NCI-H1436 treated with DMSO at 0.1 percent for 48 hours (cell line): ENCODE measurements at regions not wholly inside any gene's neighbourhood (a gene's known extent, or its start where the extent isn't known, plus 50 kb on each side); places are given as distances from the start of the nearest gene placed in this dataset.
"Not testable (repeated sequence)": the region's sequence is repeated elsewhere in the genome, so short reads cannot be mapped to it uniquely, and the experiment has no call there.

Experiments
- DNase-seq: peaks from one replicate; lab custom pipeline; 2025; lab: John Stamatoyannopoulos, UW

DNA sequence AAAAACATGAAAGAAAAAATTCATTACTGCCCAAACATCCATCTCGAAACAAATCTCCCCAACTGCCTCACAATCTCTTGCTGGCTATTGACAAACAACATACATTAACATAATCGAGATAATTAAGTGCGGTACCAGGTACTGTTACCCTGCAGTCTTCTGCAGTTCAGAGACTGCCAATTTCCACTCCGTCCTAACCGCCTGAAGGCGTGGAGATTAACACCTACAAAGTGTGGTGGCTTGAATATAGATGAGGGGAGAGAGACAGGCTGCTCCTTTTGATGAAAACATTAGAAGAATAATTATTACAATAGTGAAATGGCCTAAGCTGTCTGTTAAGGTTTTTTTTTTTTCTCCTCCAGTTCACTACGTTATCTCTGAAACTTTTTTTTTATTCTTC, 258.9 kb upstream of the SOX4 start:
- no peak for DNase-seq

GRCh38 chr6:21335591-21335990, 258.0 kb upstream of the SOX4 start:
- no peak for DNase-seq

DNA sequence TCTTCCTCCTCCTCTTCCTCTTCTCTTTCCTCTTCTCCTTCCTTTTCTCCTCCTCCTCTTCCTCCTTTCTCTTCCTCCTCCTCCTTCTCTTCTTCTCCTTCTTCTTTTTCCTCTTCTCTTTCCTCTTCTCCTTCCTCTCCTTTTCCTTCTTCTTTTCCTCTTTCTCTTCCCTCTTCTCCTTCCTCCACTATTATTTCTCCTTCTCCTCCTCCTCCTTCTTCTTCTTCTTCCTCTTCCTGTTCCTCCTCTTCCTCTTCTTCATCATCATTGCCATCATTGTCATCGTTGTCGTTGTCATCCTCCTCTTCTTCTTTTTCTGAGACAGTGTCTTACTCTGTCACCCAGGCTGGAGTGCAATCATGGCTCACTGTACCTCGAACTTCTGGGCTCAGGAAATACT, 256.3 kb upstream of the SOX4 start:
- DNase-seq = no peak

DNA sequence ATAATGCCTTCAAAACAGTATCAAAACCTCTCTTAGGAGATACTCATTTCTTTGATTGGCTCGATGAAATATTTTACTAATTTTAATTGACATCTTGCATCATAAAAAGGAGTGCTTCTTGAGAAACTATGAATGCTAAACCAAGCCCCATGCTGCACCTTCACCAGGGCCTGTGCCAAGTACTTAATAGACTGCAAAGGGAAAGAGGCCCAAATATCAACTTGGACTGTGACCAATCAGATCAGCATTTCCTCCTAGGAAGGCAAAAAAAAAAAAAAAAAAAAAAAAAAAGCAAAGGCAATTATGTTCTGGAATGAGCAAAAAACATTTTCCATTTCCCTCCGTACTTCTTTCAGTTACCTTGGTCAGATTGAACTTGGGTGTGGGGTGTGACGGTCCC, 253.0 kb upstream of the SOX4 start:
- no peak for DNase-seq

GRCh38 chr6:21341910-21342309, 251.6 kb upstream of the SOX4 start:
- no peak for DNase-seq

DNA sequence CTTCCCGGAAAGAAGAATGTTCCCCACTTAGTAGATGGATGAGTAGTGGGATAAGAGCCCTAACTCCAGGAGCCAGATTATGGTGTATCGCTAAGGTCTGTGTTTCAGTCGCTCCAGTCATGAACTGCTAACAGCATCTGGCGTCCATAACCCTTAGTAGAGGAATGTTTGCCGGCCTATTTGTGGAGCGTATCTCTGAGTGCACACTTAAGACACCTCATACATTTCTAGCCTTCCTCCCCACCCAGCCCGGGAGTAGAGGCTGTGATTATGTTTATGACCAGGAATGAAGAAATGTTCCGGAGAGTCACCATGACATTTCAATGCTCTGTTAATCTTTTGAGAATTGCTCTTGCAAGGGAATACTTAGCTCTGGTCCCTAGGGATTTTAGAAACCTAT, 251.1 kb upstream of the SOX4 start:
- DNase-seq = no peak

- DNase-seq = not testable (repeated sequence)
Measured at GRCh38 chr6:21345704-21346103, 247.8 kb upstream of the SOX4 start.

DNA sequence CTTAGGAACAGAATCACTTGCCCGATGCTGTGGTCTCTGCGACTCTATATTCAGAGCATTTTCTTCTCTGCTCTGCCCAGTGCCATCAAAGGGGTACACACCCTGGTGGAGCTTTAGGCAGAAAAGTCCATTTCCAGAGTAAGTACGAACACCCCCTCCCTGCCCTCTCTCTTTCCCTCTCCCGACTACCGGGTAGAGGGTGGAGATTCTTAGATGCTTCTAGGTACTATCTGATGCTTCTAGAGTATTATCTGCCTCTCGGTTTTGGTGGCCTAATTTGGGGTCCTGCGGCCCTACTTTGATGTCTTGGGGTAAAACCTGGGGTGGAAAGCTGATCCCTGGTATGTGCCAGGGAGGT, 245.4 kb upstream of the SOX4 start:
- DNase-seq = no peak

GRCh38 chr6:21348504-21349195, 244.9 kb upstream of the SOX4 start:
- DNase-seq = no peak

DNA sequence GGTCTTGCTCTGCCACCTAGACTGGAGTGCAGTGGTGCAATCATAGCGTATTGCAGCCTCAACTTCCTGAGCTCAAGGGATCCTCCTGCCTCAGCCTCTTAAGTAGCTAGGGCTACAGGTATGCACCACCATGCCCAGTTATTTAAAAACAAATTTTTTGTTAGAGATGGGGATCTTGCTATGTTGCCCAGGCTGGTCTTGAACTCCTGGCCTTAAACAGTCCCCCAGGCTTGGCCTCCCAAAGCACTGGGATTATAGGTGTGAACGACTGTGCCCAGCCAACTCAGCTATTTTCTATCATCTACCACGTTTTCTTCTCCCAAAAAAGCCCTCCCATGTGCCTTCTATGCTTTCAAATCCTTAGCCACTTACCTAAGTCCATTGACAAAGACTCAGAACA, 243.7 kb upstream of the SOX4 start:
- DNase-seq = no peak

DNA sequence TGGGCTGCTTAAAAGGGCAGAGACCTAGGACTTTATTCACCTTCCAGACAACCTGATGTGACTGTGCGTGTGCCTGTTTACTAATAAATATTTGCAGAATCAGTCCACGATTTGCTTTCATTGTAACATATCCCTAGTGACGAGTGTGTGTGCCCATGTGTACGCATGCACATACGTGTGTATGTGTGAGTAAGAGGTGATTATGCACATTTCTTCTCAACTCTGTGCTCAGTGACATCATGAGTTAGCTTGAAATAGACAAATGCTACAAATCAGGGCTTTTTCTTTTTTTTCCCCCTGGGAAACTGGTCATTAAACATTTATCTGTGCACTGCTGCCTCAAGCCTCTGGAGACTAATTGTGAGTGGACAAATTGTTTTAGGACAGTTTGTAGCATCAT, 242.6 kb upstream of the SOX4 start:
- no peak for DNase-seq

DNA sequence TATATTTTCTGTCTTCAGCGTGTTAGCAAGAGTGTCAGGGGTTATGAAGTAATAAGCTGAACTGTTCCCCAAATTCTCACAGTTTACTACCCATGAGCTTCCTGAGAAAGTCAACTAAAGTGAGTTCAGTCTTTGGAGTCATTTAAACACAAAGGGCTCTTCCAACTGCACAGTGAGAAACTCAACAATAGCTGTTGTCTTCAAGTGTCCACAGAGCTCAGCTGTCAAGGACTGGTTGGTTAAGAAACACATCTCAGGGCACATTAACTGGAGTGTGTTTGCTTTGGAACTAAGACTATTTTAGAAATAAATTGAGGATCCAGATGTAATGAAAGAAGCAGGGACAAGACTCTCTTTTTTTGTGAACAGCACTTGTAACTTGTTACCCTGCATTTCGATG, 241.4 kb upstream of the SOX4 start:
- DNase-seq = no peak

- DNase-seq = no peak
Measured at GRCh38 chr6:21354805-21355238, 238.7 kb upstream of the SOX4 start.

- DNase-seq = no peak
Measured at GRCh38 chr6:21355638-21356037, 237.9 kb upstream of the SOX4 start.

- no peak for DNase-seq
Measured at GRCh38 chr6:21357262-21357661, 236.3 kb upstream of the SOX4 start.

- no peak for DNase-seq
Measured at GRCh38 chr6:21359926-21360325, 233.6 kb upstream of the SOX4 start.

DNA sequence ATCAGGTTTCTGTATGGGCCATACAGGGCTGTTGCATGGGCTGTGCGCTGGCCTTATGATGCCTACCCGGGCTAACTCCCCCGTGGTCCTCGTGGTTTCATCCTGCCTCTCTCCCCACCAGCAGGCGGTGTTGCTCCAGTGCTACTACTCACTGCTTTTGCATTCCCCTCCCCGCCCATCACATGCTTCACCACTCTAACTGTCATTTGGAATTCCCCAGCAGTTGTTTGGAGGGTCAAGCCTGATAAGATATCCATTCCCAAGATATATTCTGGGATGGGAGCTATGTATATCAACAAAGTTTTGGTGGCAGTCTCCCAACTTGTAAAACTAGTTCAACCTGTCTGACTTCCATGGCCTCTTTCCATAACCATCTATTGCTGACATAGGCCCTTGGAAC, 233.2 kb upstream of the SOX4 start:
- DNase-seq = no peak

DNA sequence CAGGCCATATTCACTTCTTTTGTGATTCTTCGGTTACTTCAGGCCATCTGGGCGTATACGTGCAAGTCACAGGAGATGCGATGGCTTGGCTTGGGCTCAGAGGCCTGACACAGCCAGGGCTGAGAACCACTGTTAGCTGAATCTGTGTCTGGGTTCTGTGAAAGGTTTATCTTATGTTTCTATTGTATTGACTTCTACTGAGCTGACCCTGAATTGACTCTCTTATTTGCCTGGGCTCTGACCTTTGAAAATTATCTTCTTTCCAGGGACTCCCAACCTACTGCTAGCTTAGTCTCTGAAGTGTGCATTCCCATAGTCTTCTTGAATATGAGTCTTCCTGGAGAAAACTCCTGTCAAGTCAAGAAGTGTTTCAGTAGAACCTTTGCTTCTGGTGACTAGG, 226.4 kb upstream of the SOX4 start:
- DNase-seq = no peak

DNA sequence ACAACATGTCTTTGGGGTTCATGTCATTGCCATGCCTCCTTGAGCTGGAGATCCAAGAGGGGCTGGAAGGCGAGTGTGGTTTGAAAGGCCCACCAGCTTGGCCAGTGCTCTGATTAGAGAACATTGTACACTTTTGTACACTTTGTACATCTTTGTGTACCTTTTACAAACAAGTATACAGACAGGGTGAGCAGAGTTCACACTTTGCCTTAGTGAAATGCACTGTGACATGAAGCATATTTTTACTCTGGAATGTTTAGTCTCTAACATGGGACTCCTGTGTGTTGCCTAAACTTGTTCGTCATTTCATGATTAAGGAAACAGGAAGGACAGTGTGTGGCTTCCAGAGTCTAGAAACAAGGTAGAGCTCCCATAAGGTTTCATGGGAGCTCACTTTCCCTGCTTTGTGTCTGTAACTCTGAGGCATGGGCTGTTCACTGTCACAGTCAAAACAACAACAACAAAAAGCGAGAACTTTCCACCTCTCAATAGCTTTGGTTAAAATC, 225.8 kb upstream of the SOX4 start:
- DNase-seq = no peak

- DNase-seq = no peak
Measured at GRCh38 chr6:21371061-21371460, 222.5 kb upstream of the SOX4 start.

DNA sequence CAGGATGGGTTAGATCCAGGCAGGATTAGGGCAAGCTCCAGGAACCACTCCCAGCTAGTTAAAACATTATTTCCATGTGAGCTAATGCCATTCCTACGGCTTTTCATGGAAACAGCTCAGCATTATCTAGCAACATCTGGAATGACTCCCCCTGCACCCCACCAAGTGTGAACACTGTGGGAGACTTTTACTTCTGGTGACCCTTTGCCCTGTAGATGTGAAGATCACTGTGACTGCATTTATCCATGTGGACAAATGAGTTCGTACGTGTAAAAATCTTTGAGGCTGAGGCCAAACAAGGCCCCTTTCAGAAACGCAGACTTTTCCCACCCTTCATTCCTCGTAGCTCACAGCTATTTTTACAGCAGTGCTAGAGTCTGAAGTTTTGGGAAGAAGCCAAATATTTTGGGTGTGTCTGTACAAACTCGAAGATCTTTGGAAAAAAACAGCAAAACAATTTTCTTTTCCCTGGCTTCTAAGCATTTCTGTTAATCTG, 221.8 kb upstream of the SOX4 start:
- no peak for DNase-seq

GRCh38 chr6:21375151-21376116, 218.1 kb upstream of the SOX4 start:
- no peak for DNase-seq

DNA sequence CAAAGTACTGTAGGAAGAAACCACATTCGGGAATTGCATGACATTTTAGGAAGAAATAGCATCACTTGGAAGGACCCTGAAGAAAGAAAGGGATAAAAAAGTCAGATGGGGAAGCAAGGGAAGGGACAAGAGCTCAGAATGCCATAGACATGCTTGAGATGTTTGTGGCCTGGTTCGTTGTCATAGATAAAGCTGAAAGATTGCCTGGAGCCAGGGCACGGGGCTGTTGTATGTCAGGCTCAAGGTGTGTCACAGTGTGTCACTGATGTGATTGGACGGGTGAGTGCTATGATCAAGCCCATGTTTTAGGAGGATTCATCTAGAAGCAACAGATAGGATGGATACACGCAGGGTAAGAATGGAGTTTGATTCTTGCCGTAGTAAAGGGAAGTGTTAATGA, 216.2 kb upstream of the SOX4 start:
- DNase-seq = no peak
